ENCODE measurements at regions not wholly inside any gene's neighbourhood (a gene's known extent, or its start where the extent isn't known, plus 50 kb on each side); places are given as distances from the start of the nearest gene placed in this dataset.

DNA sequence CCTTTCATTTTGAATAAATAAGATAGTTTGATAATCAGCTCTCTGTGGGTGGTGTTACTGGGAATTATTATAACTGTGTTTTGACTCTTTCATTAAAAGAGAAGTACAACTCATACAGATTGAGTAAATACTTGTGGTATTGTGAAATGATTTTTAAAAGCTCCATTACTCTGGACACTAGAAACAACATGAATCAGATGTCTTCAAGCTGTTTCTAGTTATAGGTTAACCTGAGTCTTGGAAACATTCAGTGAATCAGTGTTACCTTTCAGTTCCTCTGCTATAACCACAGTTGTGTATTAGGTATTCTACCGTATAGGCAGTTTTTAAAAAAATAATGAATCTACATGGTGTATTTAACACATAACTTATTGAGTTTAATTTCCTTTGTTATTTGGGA is 128.4 kb upstream of the SSTR1 start:
- TF ChIP-seq, protein P1, sequence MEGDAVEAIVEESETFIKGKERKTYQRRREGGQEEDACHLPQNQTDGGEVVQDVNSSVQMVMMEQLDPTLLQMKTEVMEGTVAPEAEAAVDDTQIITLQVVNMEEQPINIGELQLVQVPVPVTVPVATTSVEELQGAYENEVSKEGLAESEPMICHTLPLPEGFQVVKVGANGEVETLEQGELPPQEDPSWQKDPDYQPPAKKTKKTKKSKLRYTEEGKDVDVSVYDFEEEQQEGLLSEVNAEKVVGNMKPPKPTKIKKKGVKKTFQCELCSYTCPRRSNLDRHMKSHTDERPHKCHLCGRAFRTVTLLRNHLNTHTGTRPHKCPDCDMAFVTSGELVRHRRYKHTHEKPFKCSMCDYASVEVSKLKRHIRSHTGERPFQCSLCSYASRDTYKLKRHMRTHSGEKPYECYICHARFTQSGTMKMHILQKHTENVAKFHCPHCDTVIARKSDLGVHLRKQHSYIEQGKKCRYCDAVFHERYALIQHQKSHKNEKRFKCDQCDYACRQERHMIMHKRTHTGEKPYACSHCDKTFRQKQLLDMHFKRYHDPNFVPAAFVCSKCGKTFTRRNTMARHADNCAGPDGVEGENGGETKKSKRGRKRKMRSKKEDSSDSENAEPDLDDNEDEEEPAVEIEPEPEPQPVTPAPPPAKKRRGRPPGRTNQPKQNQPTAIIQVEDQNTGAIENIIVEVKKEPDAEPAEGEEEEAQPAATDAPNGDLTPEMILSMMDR (IDR thresholded peaks at IDR 0.05; ENCODE audit: borderline replicate concordance, insufficient read depth, low read depth, low read length) = no peak

DNA sequence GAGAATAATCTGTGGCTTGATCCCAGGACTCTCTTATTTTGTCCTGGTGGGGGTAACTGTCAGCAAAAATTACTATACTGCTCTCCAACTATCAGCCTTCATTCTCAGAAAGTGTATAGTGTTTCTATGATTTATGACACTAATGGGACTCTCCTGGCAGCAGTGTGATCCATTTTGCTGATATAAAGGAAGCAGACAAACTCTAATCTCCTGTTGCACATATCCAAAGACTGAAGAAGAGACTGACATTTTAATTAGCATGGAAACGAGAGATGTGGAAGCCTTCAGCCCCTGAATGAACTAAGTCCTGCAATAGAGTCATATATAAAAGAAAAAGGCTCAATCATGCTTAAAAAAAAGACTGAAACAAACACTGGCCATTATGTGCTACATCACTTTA is 127.8 kb upstream of the SSTR1 start:
- H3K4me3 ChIP-seq (ENCODE audit: low read depth, low read length) = no peak overlapping the region
- TF ChIP-seq, protein P1 (IDR thresholded peaks at IDR 0.05; ENCODE audit: borderline replicate concordance, insufficient read depth, low read depth, low read length) = no peak

More for the DNA sequence above, 128.4 kb upstream of the SSTR1 start:
- H3K4me3 ChIP-seq (ENCODE audit: low read depth, low read length) = no peak overlapping the region

DNA sequence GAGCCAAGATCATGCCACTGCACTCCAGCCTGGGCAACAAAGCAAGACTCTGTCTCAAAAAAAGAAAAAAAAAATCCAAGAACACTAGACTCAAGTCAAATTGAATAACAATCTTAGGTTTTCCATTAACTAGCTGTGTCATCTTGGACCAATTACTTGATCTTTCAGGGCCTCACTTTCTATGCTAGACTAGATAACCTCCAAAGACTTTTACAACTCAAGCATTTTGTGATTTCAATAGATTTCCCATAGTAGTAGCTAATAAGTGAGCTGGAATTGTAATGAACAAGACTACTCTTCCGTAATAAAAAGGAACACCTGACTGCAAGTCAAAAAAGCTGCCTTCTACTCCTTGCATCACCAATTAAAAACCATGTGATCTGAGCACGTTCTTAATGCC is 127.0 kb upstream of the SSTR1 start:
- no peak overlapping the region for H3K4me3 ChIP-seq (ENCODE audit: low read depth, low read length)
- TF ChIP-seq, protein P1 (IDR thresholded peaks at IDR 0.05; ENCODE audit: borderline replicate concordance, insufficient read depth, low read depth, low read length) = no peak

DNA sequence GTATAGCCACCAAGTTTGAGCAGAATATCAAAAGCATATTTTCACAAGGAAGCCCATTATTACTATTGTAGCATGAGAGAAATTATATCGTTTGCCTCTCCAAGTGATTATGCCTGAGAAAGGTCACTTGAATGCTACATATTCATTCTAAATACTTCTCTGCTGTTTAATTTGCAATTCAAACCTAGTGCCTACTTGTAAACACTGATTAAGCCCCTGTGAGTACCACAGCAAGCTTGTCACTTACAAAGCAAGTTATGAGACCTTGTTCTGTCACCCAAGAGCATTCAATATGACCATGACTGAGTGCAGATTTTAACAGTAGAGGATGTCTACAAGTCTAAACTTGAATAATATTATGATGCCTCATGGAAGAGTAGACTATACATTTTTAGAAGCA is 124.7 kb upstream of the SSTR1 start:
- TF ChIP-seq, protein P1 (IDR thresholded peaks at IDR 0.05; ENCODE audit: borderline replicate concordance, insufficient read depth, low read depth, low read length) = no peak
- no peak overlapping the region for H3K4me3 ChIP-seq (ENCODE audit: low read depth, low read length)

DNA sequence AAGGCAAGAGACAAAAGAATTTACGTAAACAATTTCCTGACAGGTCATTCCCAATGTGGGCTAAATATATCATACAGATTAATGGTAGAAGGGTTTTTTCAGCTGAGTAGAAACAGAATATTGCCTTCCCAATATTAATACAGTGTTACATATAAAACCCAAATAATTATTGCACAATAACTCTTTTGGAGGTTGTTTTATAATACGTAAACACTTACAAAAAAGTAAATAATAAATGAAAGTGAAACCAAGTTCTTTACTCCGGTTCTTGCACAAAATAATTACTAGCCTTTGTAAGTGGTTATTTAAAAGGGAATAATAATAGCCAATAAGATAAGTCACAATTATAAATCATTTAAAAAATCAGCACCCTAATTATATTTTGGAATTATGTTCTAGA is 118.6 kb upstream of the SSTR1 start:
- TF ChIP-seq, protein P1 (IDR thresholded peaks at IDR 0.05; ENCODE audit: borderline replicate concordance, insufficient read depth, low read depth, low read length) = no peak
- no peak overlapping the region for H3K4me3 ChIP-seq (ENCODE audit: low read depth, low read length)

DNA sequence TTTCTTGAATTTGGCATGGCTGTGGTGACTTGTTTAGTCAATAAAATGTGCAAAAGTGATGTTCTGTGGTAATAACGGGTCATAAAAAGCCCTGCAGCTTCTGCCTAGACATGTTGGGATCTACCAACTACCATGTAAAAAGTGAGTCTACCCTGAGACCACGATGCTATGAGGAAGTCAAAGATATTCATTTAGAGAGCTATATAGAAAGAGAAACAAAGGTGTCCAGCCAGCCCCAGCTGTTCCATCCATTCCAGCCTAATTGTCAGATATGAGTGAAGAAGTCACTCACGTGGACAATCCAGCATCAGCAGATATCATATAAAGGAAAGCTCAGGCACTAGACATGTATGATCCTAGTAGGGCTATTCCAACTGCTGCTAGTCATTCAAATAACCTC is 117.2 kb upstream of the SSTR1 start:
- H3K4me3 ChIP-seq (ENCODE audit: low read depth, low read length) = no peak overlapping the region
- TF ChIP-seq, protein P1 (IDR thresholded peaks at IDR 0.05; ENCODE audit: borderline replicate concordance, insufficient read depth, low read depth, low read length) = no peak

DNA sequence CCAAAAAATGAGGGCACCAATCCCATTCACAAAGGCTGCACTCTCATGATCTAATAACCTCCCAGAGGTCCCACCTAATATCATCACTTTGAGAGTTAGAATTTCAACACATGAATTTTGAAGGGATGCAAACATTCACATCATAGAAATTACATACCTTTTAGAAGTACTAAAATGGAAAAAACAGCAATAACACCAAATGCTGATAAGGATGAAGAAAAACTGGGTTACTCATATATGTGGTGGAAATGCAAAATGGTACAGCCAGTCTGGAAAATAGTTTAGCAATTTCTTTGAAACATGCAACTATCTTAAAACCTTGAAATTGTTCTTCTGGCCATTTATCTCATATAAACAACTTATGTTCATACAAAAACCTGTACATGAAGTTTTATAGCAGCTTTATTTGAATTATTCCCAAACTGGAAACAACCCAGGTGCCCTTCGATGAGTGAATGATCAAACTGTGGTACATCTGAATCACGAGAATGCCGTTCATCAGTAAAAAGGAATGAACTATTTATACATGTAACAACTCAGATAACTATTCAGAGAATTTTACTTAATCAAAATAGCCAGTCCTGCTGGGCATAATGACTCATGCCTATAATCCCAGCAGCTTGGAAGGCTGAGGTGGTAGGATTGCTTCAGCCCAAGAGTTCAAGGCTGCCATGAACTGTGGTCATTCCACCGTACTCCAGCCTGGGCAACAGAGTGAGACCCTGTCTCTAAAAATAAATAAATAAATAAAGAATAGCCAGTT is 109.4 kb upstream of the SSTR1 start:
- H3K4me3 ChIP-seq (ENCODE audit: low read depth, low read length) = no peak overlapping the region
- TF ChIP-seq, protein P1 (IDR thresholded peaks at IDR 0.05; ENCODE audit: borderline replicate concordance, insufficient read depth, low read depth, low read length) = no peak

All from GM12875 (cell line).